Stimulated activated memory B cell treated with anti-CD40 and anti-IgM and Interleukin-4, amounts not matched to agents 10 μg/mL and 1 μg/mL and 100 μg/mL, for 72 hours (primary cell): ENCODE measurements at regions not wholly inside any gene's neighbourhood (a gene's known extent, or its start where the extent isn't known, plus 50 kb on each side); places are given as distances from the start of the nearest gene placed in this dataset.
"Not testable (repeated sequence)": the region's sequence is repeated elsewhere in the genome, so short reads cannot be mapped to it uniquely, and the experiment has no call there.

ENCODE experiments used
- ATAC-seq: fragments of 150-1000 bp; cut with Tn5 transposase; 2 replicates; pipeline ENCODE4 v1.10.0; 2021
- H3K27ac Mint-ChIP-seq: one replicate; pipeline ENCODE4 v1.8.0; 2022; ENCODE audit warnings: mild to moderate bottlenecking, mixed read lengths
- H3K27me3 Mint-ChIP-seq: one replicate; pipeline ENCODE4 v1.8.0; 2022; ENCODE audit warnings: mixed read lengths
- H3K36me3 Mint-ChIP-seq: one replicate; pipeline ENCODE4 v1.8.0; 2022; ENCODE audit warnings: mixed read lengths
- H3K4me1 Mint-ChIP-seq: one replicate; pipeline ENCODE4 v1.8.0; 2022; ENCODE audit warnings: mixed read lengths
- H3K4me3 Mint-ChIP-seq: one replicate; pipeline ENCODE4 v1.8.0; 2022; ENCODE audit warnings: mild to moderate bottlenecking, moderate library complexity, mixed read lengths
- H3K9me3 Mint-ChIP-seq: one replicate; pipeline ENCODE4 v1.8.0; 2022; ENCODE audit warnings: mixed read lengths

- H3K4me3 Mint-ChIP-seq, H3K4me1 Mint-ChIP-seq, H3K27ac Mint-ChIP-seq, ATAC-seq: not testable (repeated sequence)
- H3K27me3 Mint-ChIP-seq = peaks cover 21% of the 10 kb centered on the region
- peaks cover 22% of the 10 kb centered on the region for H3K36me3 Mint-ChIP-seq
- peaks cover 12% of the 10 kb centered on the region for H3K9me3 Mint-ChIP-seq
These were observed 87.3 kb downstream of the ASB1 start for GRCh38 chr2:238514024-238514423.

DNA sequence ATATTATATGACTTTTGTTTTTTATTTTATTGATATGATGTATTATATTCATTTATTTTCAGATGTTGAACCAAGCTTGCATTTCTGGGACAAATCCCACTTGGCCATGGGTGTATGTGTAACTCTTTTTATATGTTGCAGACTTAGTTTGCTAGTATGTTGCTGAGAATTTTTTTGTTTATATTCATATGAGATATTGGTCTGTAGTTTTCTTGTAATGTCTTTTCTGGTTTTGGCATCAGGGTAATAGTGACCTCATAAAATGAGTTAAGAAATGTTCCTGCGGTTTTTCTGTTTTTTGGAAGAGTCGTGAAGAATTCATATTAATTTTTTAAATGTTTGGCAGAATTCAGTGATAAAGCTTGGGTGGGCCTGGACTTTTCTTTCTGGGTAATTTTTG lies 88.7 kb downstream of the ASB1 start:
- H3K9me3 Mint-ChIP-seq = peaks cover 12% of the 10 kb centered on the region
- peaks cover 7% of the 10 kb centered on the region for H3K4me1 Mint-ChIP-seq

DNA sequence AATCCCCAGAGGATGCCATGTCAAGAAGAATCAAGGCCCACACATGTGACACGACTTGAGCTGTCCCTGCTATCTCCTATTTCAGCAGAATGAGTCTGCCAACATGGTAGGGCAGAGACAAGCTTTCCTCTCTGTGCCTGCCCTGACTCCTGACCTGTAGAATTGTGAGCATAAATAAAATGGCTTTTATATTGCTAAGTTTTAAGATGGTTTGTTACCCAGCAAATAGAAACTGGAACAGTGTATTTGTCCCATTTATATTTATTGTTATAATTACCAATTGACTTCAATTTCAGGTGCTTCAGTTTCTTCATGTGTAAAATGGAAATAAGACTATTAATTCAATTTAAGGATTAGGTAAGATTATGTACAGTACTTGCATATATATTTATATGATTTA lies 90.5 kb downstream of the ASB1 start:
- Mint-ChIP-seq H3K9me3 (peaks cover 12% of the 10 kb centered on the region), H3K4me1 (peaks cover 7% of the 10 kb centered on the region), H3K36me3 (peaks cover 12% of the 10 kb centered on the region), H3K27me3 (no peaks in the 10 kb centered on the region), H3K4me3 (no peak overlapping the region), H3K27ac (no peak overlapping the region)
- ATAC-seq = no peak

More for the DNA sequence above, 88.7 kb downstream of the ASB1 start:
- Mint-ChIP-seq H3K27ac (no peak overlapping the region), H3K4me3 (no peak overlapping the region), H3K27me3 (peaks cover 11% of the 10 kb centered on the region), H3K36me3 (peaks cover 22% of the 10 kb centered on the region)
- no peak for ATAC-seq

DNA sequence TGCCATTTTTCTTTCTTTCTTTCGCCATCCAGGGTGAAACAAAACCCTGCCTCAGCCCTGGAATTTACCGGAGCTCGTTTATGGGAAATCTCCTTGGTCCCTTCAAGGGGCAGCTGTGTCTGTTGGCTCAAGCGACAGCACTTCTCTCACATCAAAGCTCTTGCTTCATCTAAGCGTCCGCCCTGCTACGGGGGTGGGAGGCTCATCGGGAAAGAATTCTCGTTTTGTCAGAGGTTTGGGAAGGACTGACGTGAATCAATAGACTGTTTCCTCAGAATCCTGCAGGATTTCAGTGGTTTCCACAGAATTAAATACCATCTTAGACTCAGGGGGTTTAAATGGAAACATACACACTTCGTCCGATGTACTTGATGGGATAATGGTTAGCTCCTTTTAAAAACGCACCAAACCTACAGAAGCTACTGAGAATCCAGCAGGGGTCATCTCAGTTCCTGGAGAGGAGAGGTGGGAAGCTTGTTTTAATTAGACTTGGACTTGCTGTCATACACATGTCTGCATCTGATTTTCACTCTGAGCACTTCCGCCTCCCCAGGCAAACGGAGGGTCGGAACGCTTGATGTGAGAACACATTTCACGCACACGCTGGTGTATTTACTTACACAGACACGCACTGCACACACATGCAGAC lies 91.6 kb downstream of the ASB1 start:
- peaks cover 12% of the 10 kb centered on the region for H3K9me3 Mint-ChIP-seq

GRCh38 chr2:238518821-238519186 lies 92.1 kb downstream of the ASB1 start:
- Mint-ChIP-seq H3K9me3 (peaks cover 12% of the 10 kb centered on the region), H3K4me3 (no peak overlapping the region), H3K27me3 (no peaks in the 10 kb centered on the region), H3K36me3 (peaks cover 12% of the 10 kb centered on the region), H3K4me1 (peaks cover 7% of the 10 kb centered on the region), H3K27ac (no peak overlapping the region)
- no peak for ATAC-seq

More for the DNA sequence above, 91.6 kb downstream of the ASB1 start:
- no peak overlapping the region for H3K27ac Mint-ChIP-seq
- H3K36me3 Mint-ChIP-seq = peaks cover 12% of the 10 kb centered on the region
- no peak for ATAC-seq
- no peak overlapping the region for H3K4me3 Mint-ChIP-seq
- no peaks in the 10 kb centered on the region for H3K27me3 Mint-ChIP-seq
- H3K4me1 Mint-ChIP-seq = peaks cover 7% of the 10 kb centered on the region

- peaks cover 7% of the 10 kb centered on the region for H3K4me1 Mint-ChIP-seq
- H3K4me3 Mint-ChIP-seq = no peak overlapping the region
- peaks cover 12% of the 10 kb centered on the region for H3K36me3 Mint-ChIP-seq
- H3K9me3 Mint-ChIP-seq = peaks cover 12% of the 10 kb centered on the region
- H3K27ac Mint-ChIP-seq = no peak overlapping the region
- ATAC-seq = no peak
- H3K27me3 Mint-ChIP-seq = no peaks in the 10 kb centered on the region
These were observed 93.7 kb downstream of the ASB1 start for GRCh38 chr2:238520359-238520886.

- Mint-ChIP-seq H3K9me3 (peaks cover 8% of the 10 kb centered on the region), H3K27me3 (no peaks in the 10 kb centered on the region), H3K4me1 (peaks cover 2% of the 10 kb centered on the region), H3K27ac (no peak overlapping the region), H3K36me3 (peaks cover 8% of the 10 kb centered on the region), H3K4me3 (no peak overlapping the region)
- no peak for ATAC-seq
These were observed 94.3 kb downstream of the ASB1 start for GRCh38 chr2:238521002-238521401.

- no peaks in the 10 kb centered on the region for H3K36me3 Mint-ChIP-seq
- H3K4me1 Mint-ChIP-seq = no peaks in the 10 kb centered on the region
- no peak overlapping the region for H3K27ac Mint-ChIP-seq
- no peak for ATAC-seq
- H3K27me3 Mint-ChIP-seq = no peaks in the 10 kb centered on the region
- no peak overlapping the region for H3K4me3 Mint-ChIP-seq
- H3K9me3 Mint-ChIP-seq = peaks cover 3% of the 10 kb centered on the region
These were observed 95.1 kb downstream of the ASB1 start for GRCh38 chr2:238521870-238522269.

DNA sequence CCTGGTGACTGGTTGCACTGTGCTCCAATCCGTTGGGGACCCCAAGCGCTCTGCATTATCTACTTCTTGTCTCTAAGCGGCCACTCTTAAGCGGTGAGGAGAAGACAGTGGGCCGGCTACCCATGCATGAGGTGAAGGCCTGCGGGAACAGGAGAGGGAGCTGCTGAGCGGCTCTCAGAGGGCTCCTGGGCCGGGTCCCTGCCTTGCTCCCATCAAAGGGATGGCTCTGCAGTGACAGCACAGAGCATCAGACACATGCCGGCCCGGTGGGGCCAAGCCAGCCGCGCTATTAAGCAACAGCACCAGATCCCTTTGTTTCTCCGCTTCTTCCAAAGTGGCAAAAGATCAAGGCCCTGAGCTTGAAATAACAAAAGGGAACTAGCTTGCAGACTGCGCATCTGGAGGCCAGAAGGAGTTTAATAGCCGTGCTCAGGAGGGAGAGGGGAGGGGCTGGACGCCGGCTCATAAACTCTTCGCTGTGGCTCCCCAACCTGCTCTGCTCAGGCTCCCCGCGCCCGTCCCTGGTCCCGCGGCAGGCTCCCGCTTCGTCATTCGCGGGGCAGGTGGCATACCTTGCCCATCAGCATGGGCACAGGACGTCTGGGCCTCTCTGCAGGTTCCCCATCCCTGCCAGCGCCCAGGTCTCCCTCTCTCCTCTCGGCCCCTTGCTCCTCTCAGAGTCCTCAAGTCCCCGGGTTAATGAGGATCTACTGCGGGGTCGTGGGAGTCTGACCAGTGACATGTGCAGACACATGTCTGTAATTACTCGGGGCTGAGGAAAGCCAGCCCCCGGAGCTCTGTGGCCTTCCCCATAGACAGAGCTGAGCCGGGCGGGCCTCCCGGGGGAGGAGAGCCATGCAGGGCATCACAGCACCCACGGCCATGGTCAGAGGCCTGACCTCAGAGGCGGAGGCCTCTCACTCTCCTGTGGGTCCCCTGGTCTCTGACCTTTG lies 96.7 kb downstream of the ASB1 start:
- no peaks in the 10 kb centered on the region for H3K36me3 Mint-ChIP-seq
- H3K9me3 Mint-ChIP-seq = no peaks in the 10 kb centered on the region
- H3K4me3 Mint-ChIP-seq = no peak overlapping the region
- ATAC-seq = no peak
- H3K4me1 Mint-ChIP-seq = no peaks in the 10 kb centered on the region
- peaks cover 8% of the 10 kb centered on the region for H3K27me3 Mint-ChIP-seq
- H3K27ac Mint-ChIP-seq = no peak overlapping the region

GRCh38 chr2:238524426-238524983 lies 97.8 kb downstream of the ASB1 start:
- Mint-ChIP-seq H3K9me3 (no peaks in the 10 kb centered on the region), H3K4me1 (no peaks in the 10 kb centered on the region), H3K4me3 (no peak overlapping the region), H3K27me3 (peaks cover 8% of the 10 kb centered on the region), H3K36me3 (no peaks in the 10 kb centered on the region), H3K27ac (no peak overlapping the region)
- no peak for ATAC-seq

DNA sequence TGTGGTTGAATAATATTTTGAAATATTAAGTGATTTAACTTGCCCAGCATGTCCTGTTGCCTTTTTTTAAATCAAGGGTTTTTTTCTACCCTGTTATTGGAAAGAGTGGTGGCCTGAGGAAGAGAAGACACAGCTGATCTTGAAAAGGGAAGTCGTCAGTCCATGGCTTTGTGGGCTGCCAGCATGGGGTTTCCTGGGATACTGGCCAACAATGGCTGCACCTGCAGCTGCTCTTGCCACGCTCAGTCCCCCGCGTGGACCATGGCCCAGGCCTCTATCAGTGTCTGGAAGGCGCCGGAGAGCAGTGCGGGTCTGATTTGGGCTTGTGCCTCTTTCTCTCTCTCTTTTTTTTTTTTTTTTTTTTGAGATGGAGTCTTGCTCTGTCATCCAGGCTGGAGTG lies 99.3 kb downstream of the ASB1 start:
- H3K9me3 Mint-ChIP-seq = peaks cover 7% of the 10 kb centered on the region
- no peak overlapping the region for H3K4me3 Mint-ChIP-seq
- no peak for ATAC-seq
- no peak overlapping the region for H3K27ac Mint-ChIP-seq
- peaks cover 8% of the 10 kb centered on the region for H3K27me3 Mint-ChIP-seq
- peaks cover 13% of the 10 kb centered on the region for H3K36me3 Mint-ChIP-seq
- no peaks in the 10 kb centered on the region for H3K4me1 Mint-ChIP-seq

DNA sequence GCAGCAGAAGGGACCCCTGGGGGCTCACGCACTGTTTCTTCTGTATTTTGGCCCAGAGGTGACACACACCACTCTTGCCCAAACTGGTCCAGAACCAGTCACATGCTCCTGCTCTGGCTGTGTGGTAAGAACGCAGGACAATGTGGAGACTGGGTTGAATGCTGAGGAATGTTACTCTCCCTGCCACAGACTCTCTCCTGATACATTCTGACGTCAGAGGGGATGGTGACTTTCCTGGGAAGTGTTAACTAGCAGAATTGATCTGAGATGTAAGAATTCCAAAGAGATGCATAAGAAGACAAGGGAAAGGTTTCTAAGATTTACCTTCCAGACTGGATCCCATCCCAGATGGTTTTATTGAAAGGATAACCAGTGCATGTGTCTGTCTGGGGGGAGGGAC lies 100.8 kb downstream of the ASB1 start:
- Mint-ChIP-seq H3K36me3 (peaks cover 19% of the 10 kb centered on the region), H3K4me3 (no peak overlapping the region), H3K27me3 (peaks cover 8% of the 10 kb centered on the region), H3K9me3 (peaks cover 18% of the 10 kb centered on the region), H3K27ac (no peak overlapping the region), H3K4me1 (no peaks in the 10 kb centered on the region)
- ATAC-seq = no peak

DNA sequence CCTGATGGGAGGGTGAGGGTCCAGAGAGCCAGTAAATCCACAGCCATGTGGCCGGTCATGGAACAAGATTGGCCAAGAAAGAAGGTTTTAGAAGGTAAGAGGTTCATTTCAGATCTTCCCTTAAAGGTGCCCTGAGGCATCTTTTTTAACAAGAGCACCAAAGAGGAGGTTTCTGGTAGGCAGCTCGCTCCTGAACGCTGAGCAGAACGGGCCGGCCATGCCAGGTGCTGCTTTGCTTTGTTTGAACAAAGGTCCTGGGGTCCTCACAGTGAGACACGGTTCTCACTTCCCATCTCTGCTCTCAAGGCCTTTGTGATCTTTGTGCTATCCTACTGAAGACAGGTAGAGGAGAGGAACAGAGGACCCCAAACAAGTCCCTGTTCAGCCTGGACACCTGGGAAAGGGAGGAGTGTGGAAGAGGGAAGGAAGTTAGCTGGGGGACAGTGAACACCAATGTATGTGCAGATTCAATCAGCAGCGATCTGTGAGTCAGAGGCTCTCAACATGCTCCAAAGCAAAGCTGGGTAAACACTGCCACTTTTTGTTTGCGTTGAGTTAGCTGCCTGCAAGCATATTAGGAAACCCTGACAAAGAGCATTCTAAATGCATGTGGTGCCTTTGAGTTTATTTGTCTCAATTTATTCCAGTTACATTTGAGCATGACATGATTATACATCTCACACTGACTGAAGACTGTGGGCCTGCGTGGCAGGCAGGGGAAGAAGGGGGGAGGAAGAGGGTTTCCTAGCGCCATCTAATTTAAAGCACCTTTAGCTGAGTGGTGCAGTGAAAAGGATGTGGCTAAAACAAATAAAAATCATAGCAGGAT lies 102.4 kb downstream of the ASB1 start:
- peaks cover 18% of the 10 kb centered on the region for H3K9me3 Mint-ChIP-seq
- H3K4me1 Mint-ChIP-seq = no peaks in the 10 kb centered on the region
- ATAC-seq = no peak
- peaks cover 19% of the 10 kb centered on the region for H3K36me3 Mint-ChIP-seq
- peaks cover 8% of the 10 kb centered on the region for H3K27me3 Mint-ChIP-seq
- H3K4me3 Mint-ChIP-seq = no peak overlapping the region
- H3K27ac Mint-ChIP-seq = no peak overlapping the region

DNA sequence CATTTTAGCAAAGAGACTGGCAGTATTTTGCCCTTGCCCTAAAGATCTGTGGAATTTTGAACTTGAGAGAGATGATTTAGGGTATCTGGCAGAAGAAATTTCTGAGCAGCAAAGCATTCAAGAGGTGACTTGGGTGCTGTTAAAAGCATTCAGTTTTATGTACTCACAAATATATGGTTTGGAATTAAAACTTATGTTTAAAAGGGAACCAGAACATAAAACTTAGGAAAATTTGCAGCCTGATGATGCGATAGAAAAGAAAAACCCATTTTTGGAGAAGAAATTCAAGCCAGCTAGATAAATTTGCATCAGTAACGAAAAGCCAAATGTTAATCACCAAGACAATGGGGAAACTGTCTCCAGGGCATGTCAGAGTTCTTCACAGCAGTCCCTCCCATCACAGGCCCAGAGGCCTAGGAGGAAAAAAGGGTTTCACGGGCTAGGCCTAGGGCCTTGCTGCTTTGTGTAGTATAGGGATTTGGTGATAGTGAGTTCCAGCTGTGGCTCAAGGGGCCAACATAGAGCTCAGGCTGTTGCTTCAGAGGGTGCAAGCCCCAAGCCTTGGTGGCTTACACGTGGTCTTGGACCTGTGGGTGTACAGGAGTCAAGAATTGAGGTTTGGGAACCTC lies 104.4 kb downstream of the ASB1 start:
- H3K27ac Mint-ChIP-seq, H3K4me3 Mint-ChIP-seq, H3K4me1 Mint-ChIP-seq, ATAC-seq, H3K27me3 Mint-ChIP-seq: not testable (repeated sequence)
- H3K36me3 Mint-ChIP-seq = peaks cover 19% of the 10 kb centered on the region
- H3K9me3 Mint-ChIP-seq = peaks cover 18% of the 10 kb centered on the region
